HepG2 (cell line): ENCODE measurements at regions not wholly inside any gene's neighbourhood (a gene's known extent, or its start where the extent isn't known, plus 50 kb on each side); places are given as distances from the start of the nearest gene placed in this dataset.

Experiments
- ATAC-seq: fragments of 200-7000 bp; cut with Tn5 transposase; 3 replicates; pipeline ENCODE4 v1.9.1; 2020; ENCODE audit warnings: mild to moderate bottlenecking, moderate library complexity
- BruUV-seq: library from RNA; stranded (reverse); fragments of 400-500 nt; replicated peaks from 2 replicates; lab custom pipeline; 2021; lab: Mats Ljungman, UMichigan
- CTCF ChIA-PET: fragments of 300-600 bp; formaldehyde crosslinking; extraction: SDS; loops from one replicate; lab custom pipeline; 2021; ENCODE audit warnings: low total read pairs, inconsistent platforms, low intra/inter-chr PET ratio; lab: Yijun Ruan, JAX
- POLR2A ChIA-PET: fragments of 350-600 bp; sonication (Branson Sonifier 250); formaldehyde crosslinking; loops from one replicate; lab custom pipeline; 2020; ENCODE audit warnings: antibody characterized with exemption, inconsistent platforms; lab: Yijun Ruan, JAX
- DNase-seq: peaks from one replicate; pipeline ENCODE4 v3.0.0-alpha.2; 2015; ENCODE audit warnings: low spot score
- FAIRE-seq: peaks from 3 replicates; lab custom pipeline; 2011; peaks lifted over from hg19 to GRCh38; lab: Jason Lieb, UNC
- H2AFZ ChIP-seq: one replicate; pipeline ENCODE4 v1.6.1; 2011; ENCODE audit warnings: low read length, inconsistent platforms
- H3K27ac ChIP-seq: fragments of 300-600 bp; 3 replicates; pipeline ENCODE4 v1.8.0; 2011; ENCODE audit warnings: mixed run types, mild to moderate bottlenecking, mixed read lengths, low read length, inconsistent platforms; ENCODE audit not compliant: insufficient read depth; ENCODE audit errors: extremely low read length
- H3K27me3 ChIP-seq, 2 experiments: fragments of 200-600 bp in 1 of 2; 2 replicates in 1 of 2; 3 replicates in 1 of 2; pipeline versions ENCODE4 v1.6.0 to v1.8.0; 2011; ENCODE audit warnings: low read length in 2 of 2, mild to moderate bottlenecking in 2 of 2, moderate library complexity in 2 of 2, inconsistent platforms in 1 of 2; ENCODE audit not compliant: insufficient read depth in 2 of 2, control insufficient read depth in 1 of 2
- H3K36me3 ChIP-seq, 2 experiments: fragments of 200-600 bp in 1 of 2; replicated peaks in 1 of 2; 2 replicates in 1 of 2; 3 replicates in 1 of 2; pipeline versions ENCODE4 v1.5.1 to v1.8.0; 2011; ENCODE audit warnings: low read length in 2 of 2, inconsistent platforms in 1 of 2; ENCODE audit not compliant: insufficient read depth in 2 of 2, control insufficient read depth in 1 of 2
- H3K4me1 ChIP-seq: 2 replicates; pipeline ENCODE4 v1.5.1; 2012; ENCODE audit warnings: low read length, inconsistent platforms; ENCODE audit not compliant: insufficient read depth
- H3K4me2 ChIP-seq: 2 replicates; pipeline ENCODE4 v1.6.0; 2011; ENCODE audit warnings: low read depth, low read length, inconsistent platforms
- H3K4me3 ChIP-seq, 3 experiments: fragments of 200-600 bp in 1 of 3; sonication (generic), shearing (Covaris generic) in 1 of 3; replicated peaks in 1 of 3; 2 replicates each; pipeline ENCODE4 v1.5.1; 2011 to 2016; ENCODE audit warnings: low read length in 3 of 3, inconsistent platforms in 2 of 3, low read depth in 2 of 3, mild to moderate bottlenecking in 2 of 3, control low read depth in 1 of 3, mixed read lengths in 1 of 3; ENCODE audit not compliant: insufficient read depth in 1 of 3
- H3K79me2 ChIP-seq: one replicate; pipeline ENCODE4 v1.6.1; 2011; ENCODE audit warnings: low read length, inconsistent platforms; ENCODE audit not compliant: insufficient read depth
- H3K9ac ChIP-seq: 2 replicates; pipeline ENCODE4 v1.6.0; 2011; ENCODE audit warnings: mild to moderate bottlenecking, low read depth, low read length, inconsistent platforms; ENCODE audit not compliant: insufficient read depth
- H3K9me3 ChIP-seq: 2 replicates; pipeline ENCODE4 v1.5.1; 2012; ENCODE audit warnings: mild to moderate bottlenecking, low read length
- H4K20me1 ChIP-seq: 2 replicates; pipeline ENCODE4 v1.6.0; 2011; ENCODE audit warnings: inconsistent platforms, mild to moderate bottlenecking, low read length, moderate library complexity; ENCODE audit not compliant: insufficient read depth
- NCOA1 ChIP-seq: sonication (generic); formaldehyde crosslinking; IDR thresholded peaks from 2 replicates; pipeline ENCODE4 v1.9.0; 2021; ENCODE audit warnings: missing genetic modification reagents
- POLR2AphosphoS5 ChIP-seq: IDR thresholded peaks from 2 replicates; pipeline ENCODE4 v1.6.1; 2012; ENCODE audit warnings: low read depth, low read length
- ZNF713 ChIP-seq: sonication (generic); formaldehyde crosslinking; IDR thresholded peaks from 2 replicates; pipeline ENCODE4 v1.4.0; 2020; ENCODE audit warnings: mild to moderate bottlenecking, missing genetic modification reagents
- WGBS: methylation state at CpG from one replicate; pipeline ENCODE4 v1.1.6; 2017; ENCODE audit warnings: low lambda C conversion rate; 5-methylcytosine and 5-hydroxymethylcytosine counted together
- in situ Hi-C: cut with HindIII; loops from 2 replicates; pipeline ENCODE4 v1.10.0; 2017; ENCODE audit warnings: low pct_unique_long_range_greater_than_20kb; ENCODE audit not compliant: extremely low pct_ligation_motif_present
- intact Hi-C: fragments of 100-400 bp; cut with micrococcal nuclease; formaldehyde crosslinking; loops from one replicate; pipeline ENCODE4 v1.10.0; 2022; ENCODE audit not compliant: unreplicated experiment
- TF ChIP-seq, protein P1 (sequence below): sonication (generic); formaldehyde crosslinking; IDR thresholded peaks from 2 replicates; pipeline ENCODE4 v1.5.0; 2020; ENCODE audit warnings: mild to moderate bottlenecking, missing genetic modification reagents
- TF ChIP-seq, protein P2 (sequence below): sonication (generic); formaldehyde crosslinking; IDR thresholded peaks from 2 replicates; pipeline ENCODE4 v1.5.0; 2020; ENCODE audit warnings: missing genetic modification reagents

DNA sequence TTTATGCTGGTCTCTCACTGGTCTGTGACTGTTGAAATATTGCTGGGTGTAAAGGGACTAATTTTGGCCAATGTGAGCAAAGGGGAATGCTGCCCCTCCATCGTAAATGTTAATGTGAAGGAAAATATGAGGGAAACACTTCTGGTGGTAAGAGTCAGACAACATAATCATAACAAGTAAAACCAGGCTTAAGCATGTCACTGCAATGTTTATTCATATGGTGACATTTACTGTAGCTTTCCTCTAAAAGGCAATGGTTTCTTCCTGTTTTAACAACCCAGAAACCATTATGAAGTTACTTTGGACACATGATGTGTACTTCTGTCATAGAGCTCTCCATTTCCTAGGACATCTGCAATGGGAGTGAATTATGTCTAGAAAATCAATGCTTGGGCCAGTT is 358.0 kb downstream of the LMO4 start:
- peaks cover 14% of the 10 kb centered on the region for H3K4me1 ChIP-seq
- H3K36me3 ChIP-seq = no peaks in the 10 kb centered on the region
- no TSS peak for BruUV-seq
- intact Hi-C loops (no loop called here), in situ Hi-C loops (no loop called here)
- 76% methylated on average over 1 of the region's 1 CpG for WGBS
- no peaks in the 10 kb centered on the region for H4K20me1 ChIP-seq
- DNase-seq = no peak
- H3K27ac ChIP-seq = no peak overlapping the region
- no peak overlapping the region for H2AFZ ChIP-seq
- no peak overlapping the region for H3K4me3 ChIP-seq
- no peaks in the 10 kb centered on the region for H3K9me3 ChIP-seq
- CTCF ChIA-PET = no interaction called here
- TF ChIP-seq NCOA1 (no peak), ZNF713 (no peak), POLR2AphosphoS5 (no peak)
- TF ChIP-seq, protein P1, sequence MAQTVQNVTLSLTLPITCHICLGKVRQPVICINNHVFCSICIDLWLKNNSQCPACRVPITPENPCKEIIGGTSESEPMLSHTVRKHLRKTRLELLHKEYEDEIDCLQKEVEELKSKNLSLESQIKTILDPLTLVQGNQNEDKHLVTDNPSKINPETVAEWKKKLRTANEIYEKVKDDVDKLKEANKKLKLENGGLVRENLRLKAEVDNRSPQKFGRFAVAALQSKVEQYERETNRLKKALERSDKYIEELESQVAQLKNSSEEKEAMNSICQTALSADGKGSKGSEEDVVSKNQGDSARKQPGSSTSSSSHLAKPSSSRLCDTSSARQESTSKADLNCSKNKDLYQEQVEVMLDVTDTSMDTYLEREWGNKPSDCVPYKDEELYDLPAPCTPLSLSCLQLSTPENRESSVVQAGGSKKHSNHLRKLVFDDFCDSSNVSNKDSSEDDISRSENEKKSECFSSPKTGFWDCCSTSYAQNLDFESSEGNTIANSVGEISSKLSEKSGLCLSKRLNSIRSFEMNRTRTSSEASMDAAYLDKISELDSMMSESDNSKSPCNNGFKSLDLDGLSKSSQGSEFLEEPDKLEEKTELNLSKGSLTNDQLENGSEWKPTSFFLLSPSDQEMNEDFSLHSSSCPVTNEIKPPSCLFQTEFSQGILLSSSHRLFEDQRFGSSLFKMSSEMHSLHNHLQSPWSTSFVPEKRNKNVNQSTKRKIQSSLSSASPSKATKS (CRISPR knock-in tag) = no peak
- TF ChIP-seq, protein P2, sequence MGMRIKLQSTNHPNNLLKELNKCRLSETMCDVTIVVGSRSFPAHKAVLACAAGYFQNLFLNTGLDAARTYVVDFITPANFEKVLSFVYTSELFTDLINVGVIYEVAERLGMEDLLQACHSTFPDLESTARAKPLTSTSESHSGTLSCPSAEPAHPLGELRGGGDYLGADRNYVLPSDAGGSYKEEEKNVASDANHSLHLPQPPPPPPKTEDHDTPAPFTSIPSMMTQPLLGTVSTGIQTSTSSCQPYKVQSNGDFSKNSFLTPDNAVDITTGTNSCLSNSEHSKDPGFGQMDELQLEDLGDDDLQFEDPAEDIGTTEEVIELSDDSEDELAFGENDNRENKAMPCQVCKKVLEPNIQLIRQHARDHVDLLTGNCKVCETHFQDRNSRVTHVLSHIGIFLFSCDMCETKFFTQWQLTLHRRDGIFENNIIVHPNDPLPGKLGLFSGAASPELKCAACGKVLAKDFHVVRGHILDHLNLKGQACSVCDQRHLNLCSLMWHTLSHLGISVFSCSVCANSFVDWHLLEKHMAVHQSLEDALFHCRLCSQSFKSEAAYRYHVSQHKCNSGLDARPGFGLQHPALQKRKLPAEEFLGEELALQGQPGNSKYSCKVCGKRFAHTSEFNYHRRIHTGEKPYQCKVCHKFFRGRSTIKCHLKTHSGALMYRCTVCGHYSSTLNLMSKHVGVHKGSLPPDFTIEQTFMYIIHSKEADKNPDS (CRISPR knock-in tag) = no peak
- POLR2A ChIA-PET = no interaction called here
- no peak for ATAC-seq
- no peak overlapping the region for H3K4me2 ChIP-seq
- no peaks in the 10 kb centered on the region for H3K79me2 ChIP-seq
- no peak for FAIRE-seq
- no peaks in the 10 kb centered on the region; a peak in 1 of 5 replicates for H3K27me3 ChIP-seq
- H3K9ac ChIP-seq = no peak overlapping the region
